ENCODE measurements at regions not wholly inside any gene's neighbourhood (a gene's known extent, or its start where the extent isn't known, plus 50 kb on each side); places are given as distances from the start of the nearest gene placed in this dataset.
"Not testable (repeated sequence)": the region's sequence is repeated elsewhere in the genome, so short reads cannot be mapped to it uniquely, and the experiment has no call there.

DNA sequence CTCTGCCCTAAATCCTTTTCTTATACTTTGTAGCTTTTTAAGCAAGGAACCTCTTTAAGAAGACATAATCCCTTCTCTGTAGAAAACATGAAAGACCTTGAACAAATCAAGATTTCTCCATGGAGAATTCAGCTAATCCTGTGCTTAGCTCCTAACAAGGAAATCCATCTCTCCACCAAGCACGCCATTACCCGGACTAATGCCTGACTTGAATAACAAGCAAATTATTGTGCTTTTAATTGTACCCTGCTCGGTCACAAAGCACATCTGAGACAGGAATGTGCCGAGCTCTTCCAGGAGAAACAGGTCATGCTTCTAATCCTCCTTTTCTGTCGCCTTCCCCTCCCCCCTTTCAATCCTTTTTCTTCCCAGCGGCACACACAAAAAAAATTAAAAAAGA is 141.3 kb downstream of the PSAT1 start:
- DNase-seq (ENCODE audit: low spot score) = no peak

DNA sequence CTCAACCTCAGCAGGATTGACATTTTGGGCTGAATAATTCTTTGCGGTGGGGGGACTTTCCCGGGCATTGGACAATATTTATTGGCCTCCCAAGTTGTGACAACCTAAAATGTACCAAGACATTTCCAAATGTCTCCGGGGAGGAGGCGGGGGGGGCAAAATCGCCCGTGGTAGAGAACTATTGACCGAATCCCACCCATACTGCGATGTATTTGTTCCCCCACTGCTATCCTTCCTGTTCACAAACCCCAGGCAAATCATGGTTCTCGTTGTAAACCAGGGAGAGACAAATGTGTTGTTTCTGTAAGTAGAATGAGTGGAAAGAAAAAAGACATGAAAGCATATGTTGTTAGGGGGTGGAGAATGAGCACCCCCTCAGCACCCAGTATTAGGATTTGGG is 141.9 kb downstream of the PSAT1 start:
- no peak for DNase-seq (ENCODE audit: low spot score)

DNA sequence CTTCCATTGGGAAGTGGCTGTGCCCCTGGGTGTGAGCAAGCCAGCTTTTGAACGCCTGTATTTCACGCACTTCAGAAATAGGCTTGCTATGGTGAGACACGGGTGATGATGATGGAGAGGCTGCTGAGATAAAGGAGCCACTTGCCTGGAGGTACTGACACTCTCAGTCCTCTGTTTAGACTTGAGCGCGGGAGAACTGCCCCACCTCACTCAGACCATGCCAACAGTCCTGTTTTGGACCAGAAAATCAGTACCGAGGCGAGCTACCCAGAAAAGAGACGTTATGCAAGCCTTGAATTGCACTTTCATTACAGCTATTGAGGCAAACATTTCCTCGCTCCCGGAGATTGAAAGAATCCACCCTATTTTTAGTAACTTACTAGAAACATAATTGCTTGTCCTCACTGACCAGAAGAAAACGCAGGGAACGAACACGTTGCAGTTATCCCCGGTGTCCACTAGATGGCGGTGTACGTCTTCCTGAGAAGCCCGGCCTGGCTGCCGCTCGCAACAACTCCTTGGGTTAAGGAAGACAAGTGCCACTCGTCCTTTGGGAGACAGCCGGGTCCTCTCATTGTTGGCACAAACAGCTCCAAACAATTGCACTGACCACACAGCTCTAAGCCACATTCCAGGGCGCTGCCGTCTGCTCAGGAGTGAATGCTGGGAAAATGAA is 142.4 kb downstream of the PSAT1 start:
- peak; percentile 88 for DNase-seq (ENCODE audit: low spot score)

DNA sequence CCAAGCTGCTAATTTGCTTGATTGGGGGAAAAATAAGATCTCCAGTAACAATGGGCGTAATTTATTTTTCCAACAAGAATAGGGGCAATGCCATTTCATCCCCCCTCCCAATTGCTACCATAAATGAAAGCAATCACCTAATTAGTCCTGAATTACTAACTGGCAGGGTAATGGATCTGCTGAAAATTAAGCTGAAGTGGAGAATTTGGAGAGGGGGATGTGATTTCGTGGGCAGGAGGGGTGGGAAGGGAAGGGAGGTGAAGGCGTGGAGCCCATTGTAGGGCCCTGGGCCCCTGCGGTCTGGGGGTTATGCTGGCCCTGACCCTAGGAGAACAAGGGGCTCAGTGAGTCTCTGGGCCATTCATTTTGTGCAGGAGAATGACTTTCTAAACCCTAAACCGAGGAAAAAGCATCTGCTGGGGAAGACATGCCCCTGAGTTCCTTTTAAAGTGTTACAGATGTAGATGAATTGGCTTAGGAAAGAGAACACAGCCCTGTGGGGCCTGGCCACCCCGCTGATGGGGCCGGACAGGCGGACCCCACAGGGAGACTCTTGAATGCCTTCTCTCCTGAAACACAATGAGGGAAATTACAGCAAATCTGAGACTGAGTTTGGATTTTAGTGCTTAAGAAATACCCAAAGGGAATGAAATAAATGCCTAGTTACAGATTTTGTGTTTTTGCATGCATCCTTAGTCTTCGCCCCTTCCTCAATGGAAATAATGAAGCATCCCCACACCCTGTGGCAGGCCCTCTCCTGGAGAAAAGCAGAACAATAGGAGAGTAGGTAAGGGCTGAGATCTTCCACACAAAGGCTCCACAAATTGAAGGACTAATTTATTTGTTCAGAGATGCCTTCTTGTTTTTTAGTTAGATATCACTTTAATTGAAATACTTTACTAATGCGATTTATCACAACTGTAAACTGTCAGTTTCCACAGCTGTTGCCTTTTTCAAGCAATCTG is 143.2 kb downstream of the PSAT1 start:
- DNase-seq (ENCODE audit: low spot score) = no peak

DNA sequence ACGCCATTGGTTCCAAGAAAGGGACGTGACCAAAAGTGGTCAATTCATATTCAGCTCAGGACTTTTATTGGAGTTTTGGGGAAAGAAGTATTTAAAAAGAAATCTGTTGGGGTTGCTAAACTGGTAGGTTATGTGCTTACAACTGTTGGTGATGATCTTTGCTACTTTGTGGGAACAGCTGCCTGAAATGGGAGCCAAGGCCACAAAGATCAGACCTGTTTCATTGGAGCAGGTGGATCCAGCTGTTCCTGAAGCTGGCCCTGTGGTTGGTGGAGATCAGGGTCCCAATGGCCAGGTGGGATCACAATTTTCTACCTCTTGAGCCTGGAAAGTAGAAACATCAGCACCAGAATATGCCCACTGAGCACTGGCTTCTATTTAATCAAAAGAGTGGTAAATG is 144.5 kb downstream of the PSAT1 start:
- DNase-seq (ENCODE audit: low spot score) = no peak

DNA sequence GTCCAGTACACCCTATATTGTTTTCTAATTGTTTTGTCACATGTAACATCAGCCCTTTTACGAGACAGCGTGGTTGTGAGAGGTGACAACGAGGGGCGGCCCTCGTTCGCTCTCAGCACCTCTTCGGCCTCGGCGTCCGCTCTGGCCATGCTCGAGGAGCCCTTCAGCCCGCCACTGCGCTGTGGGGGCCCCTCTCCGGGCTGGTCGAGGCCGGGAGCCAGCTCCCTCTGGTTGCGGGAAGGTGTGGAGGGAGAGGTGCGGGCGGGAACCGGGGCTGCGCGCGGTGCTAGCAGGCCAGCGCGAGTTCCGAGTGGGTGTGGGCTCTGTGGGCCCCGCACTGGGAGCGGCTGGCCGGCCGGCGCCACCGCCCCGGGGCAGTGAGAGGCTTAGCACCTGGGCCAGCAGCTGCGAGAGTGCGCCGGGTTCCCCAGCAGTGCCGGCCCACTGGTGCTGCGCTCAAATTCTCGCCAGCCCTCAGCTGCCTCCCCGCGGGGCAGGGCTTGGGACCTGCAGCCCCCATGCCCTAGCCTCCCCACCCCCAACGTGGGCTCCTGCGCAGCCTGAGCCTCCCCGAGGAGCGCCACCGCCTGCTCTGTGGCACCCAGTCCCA is 145.0 kb downstream of the PSAT1 start:
- no peak for DNase-seq (ENCODE audit: low spot score)

DNA sequence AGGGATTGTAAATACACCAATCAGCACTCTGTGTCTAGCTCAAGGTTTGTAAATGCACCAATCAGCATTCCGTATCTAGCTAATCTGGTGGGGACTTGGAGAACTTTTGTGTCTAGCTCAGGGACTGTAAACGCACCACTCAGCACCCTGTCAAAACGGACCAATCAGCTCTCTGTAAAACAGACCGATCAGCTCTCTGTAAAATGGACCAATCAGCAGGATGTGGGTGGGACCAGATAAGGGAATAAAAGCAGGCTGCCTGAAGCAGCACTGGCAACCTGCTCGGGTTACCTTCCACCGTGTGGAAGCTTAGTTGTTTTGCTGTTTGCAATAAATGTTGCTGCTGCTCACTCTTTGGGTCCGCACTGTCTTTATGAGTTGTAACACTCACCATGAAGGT is 145.7 kb downstream of the PSAT1 start:
- not testable (repeated sequence) for DNase-seq (ENCODE audit: low spot score)

DNA sequence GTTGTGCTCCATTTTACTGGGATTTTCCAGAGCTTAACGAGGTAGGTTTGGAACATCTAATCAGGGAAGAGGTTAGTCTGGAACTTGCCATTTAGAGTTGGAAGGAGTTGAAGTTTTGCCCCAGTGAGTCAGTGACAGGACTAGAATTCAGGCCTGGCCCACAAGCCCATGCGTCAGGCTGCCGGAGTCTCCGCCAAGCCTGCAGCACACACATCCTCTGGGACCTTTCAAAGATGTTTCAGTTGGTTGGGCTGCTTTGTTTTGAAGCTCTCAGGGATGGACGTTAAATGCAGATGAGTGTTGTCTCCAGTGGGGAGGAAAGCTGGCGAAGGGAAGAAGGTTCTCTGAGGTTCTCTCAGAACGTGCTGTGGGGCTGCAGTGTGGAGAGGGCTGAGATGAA is 147.0 kb downstream of the PSAT1 start:
- no peak for DNase-seq (ENCODE audit: low spot score)

DNA sequence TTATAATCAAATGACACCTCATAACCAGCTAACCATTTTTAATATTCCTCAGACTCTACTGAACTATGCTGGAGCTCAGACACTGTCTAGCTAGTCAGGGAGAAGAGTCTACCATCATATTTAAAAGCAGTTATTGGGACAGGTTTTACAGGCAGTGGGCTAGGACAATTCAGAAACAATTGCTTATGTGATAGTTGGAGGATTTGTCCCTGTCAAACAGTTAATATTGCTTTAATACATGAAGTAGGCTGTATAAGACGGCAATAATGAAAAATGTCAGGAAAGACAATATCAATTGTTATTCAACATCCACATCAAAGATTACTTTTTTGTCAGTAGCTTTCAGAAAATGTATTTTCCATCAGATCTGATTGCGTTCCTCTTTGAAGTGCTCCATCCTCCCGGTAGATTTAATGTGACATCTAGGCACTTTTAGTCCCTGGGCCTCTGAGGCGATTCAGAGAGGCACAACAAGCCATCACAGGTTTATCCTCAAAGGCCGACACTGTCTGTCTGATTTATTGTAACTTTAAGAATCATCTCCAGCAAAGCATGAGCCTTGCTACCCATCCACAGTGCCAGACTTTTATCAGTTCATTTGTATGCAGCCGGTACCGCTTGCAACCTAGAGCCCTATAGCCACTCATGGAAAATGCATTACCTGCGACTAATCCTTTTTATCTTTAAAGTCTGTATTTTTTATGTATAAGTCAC is 152.2 kb downstream of the PSAT1 start:
- no peak for DNase-seq (ENCODE audit: low spot score)

DNA sequence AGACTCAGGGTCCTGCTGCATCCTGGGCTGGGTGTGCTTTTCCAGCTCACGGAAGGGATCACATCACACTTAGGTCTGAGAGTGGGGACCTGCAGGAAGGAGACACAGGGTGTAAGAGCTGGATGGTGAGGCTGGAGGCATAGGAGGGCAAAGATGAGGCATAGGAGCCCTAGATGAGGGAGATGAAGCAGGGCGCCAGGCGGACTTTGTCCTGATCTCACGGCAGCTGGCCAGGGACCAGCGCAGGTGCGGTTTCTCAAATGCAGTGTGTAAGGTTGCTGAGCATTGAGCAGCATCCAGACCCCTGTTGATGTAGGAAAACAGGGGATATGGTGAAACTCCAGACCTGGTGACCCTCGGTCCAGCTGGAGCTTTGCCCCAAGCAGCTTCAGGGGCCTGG is 156.5 kb downstream of the PSAT1 start:
- no peak for DNase-seq (ENCODE audit: low spot score)

DNA sequence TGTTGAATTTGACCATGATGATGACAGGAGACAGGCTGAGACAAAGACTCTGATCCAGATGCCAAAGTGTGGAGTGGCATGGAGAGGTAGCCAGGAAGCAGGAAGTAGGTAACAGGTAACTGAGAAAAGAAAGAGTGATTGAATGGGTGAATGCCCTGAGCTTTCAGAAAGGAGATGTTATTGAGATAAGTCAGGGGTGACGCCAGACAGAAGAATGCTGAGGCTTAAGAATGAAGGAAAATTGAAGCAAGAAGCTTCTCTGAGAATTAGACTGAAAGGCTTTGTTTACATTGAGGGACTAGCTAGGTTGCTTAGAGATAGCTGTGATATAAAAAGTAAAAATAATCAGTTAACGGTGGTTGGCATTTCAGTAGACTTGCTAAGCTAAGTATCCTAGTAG is 165.7 kb downstream of the PSAT1 start:
- DNase-seq (ENCODE audit: low spot score) = no peak

DNA sequence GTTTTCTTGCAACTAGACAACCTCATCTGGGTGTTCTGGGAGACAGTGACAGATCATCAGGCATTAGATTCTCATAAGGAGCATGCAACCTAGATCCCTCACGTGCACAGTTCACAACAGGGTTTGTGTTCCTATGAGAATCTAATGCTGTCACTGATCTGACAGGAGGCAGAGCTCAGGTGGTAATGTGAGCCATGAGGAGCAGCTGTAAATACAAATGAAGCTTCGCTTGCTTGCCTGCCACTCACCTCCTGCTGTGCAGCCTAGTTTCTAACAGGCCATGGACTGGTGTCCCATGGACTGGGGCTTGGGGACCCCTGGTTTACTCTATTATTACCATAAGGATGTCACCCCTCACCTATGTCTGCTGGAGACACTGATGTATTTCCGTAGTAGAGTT is 166.8 kb downstream of the PSAT1 start:
- no peak for DNase-seq (ENCODE audit: low spot score)

DNA sequence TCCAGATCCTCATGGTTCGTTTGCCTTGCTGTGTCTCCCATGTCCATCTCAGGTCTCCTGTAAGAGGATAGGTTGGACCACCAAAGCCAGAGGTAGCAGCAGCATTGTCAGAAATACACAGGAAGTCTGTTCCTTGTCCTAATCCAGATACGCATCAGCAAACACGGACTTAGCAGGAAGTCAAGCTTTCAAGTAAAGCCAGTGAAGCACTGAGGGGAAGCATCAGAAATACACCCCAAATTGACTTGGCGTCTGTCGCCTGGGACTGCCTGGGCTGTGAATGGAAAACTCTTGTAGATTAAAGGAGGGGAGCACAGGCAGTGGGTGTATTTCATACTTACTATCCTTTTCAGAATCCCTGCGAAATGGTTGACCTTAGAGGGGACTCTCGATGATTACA is 171.3 kb downstream of the PSAT1 start:
- DNase-seq (ENCODE audit: low spot score) = no peak

DNA sequence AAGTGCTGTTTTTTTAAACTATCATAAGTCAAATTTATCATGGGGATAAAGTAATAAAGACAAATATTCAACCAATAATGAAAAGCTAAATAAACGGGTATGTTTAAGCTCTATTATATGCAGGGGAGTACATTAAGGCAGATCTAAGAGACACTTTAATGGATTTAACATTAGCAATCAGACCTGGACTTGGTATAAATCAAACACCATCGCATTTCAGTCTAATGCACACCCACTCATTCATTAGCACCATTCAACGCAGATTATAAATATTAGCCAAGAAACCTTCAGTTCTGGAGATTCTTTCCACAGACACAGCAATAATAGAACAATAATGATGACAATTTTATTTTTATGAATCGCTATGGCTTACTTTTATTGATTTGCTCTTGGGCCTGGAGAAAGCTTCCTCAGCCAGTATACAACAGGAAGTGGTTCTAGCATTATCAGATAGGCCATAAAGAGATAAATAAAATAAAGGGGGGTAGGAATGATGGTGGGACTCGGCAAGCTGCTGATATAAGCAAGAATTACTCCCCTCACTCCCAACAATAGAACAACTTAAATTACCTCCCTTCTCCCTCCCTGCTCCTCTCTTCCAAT is 172.2 kb downstream of the PSAT1 start:
- no peak for DNase-seq (ENCODE audit: low spot score)

DNA sequence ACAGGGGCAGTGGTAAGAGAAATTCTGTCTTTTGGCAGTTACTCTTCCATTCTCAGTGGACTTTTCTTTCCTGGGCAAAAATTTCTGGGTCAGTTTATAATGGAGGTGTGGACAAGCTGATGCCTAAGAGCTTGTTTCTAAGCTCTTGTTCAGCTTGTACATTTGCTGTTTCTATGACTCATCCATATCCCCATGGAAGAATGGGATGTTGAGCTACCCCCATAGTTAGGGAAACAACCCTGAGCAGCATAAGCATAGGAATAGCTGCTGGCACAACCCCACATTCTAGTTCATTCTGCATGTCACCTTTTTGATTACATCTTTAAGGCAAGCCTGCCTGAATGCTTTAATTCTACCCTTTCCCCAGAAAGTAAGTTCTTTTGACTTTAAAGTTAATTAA is 173.3 kb downstream of the PSAT1 start:
- DNase-seq (ENCODE audit: low spot score) = no peak

DNA sequence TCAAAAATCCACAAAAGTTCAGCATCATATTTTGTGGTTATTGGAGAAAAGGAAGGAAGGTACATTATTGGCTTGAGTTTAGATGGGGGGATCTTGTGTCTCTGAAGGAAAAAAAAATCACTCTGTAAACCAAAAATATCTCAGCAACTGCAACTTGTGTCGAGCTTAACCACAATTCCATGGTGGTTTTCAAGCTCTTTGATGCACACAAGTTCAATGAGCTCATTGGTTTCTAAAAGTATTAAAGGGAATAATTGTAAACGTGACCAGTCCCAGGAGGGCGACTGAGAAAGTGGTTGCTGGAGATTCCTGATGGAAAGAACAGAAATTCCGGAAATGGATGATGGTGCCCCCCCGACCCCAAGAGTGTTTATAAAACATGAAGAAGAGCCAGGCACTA is 173.8 kb downstream of the PSAT1 start:
- DNase-seq (ENCODE audit: low spot score) = no peak

DNA sequence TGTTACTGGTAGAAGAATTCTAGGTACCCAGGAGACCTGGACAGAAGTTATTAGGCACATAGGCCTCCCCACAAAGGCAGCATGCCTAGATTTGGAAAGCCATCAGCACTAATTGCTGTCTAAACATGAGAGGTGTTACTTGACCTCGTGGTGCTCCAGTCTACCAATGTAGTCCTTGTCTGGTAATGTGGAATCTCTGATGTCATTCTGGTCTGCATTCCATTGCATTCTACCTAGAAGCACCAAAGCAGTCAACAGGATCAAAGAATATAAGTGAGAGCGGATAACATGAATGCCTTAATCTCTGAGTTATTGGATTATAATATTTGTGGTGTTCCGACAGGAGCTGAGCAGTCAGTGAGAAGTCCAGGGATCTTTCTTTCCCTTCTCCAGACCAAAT is 175.2 kb downstream of the PSAT1 start:
- DNase-seq (ENCODE audit: low spot score) = no peak

DNA sequence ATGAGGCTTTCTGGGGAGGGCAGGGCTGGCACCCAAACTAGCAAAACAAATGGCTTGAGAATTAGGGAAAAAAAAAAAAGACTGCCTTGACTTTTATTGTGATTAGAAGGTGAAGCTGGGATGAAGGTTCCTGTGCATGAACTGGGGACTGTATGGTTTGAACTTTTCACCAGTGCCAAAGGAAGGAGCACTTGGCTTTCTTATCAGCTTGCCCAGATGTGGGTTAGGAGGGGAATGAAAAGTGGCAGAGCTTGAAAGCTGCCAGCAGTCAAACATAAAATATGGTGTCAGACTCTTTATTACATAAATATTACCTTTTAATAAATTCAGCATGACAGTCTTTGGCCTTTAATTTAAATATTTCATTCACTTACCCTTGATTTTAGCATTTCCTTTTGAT is 182.5 kb downstream of the PSAT1 start:
- no peak for DNase-seq (ENCODE audit: low spot score)

DNA sequence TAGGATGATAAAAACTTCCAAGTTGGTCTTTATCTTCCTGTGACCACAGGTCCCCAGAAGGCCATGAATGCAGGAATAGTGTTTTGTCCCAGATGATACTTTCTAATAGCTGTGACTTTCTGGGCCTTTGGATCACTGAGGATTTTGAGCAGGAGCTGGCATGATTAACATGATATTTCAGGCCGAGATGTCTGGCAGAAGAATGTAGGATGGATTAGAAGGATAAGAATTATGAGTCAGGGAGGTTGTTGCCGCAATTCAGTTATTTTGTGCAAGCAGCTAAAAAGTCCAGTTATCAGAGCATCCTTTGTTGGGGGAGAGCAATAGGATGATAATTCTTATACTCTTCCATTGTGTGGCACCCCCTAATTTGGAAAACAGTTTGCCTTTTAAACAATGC is 189.7 kb downstream of the PSAT1 start:
- no peak for DNase-seq (ENCODE audit: low spot score)

DNA sequence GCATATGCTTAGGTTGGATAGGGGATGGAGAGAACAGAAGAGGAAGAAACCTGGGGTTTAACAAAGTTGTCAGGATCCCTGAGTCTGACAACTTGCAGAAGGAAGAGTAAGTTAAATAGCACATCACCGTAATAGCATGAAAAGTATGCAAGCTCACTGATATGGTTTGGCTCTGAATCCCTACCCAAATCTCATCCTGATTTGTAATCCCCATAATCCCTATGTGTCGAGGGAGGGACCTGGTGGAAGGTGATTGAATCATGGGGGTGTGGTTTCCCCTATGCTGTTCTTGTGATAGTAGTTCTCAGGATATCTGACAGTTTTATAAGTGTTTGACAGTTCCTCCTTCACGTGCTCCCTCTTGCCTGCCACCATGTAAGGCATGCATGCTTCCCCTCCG is 193.3 kb downstream of the PSAT1 start:
- DNase-seq (ENCODE audit: low spot score) = no peak

DNA sequence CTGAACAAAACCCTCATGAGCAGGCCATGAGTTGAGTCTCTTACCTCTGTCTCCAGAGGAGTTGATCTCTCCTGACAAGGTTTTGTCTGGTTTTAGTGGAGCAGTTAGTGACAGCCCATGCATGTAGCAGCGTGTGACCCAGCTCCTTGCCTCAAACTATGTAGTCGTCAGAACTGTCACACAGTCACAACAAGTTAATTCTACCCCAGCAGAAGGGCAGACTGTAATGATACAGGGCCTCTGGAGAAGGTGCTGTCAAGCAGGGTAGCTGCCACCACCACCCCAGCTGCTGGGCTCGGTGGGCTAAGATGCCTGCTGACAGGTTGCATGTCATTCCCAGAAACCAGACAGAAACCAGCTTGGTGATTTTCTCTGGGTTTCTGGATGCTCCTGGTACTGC is 194.5 kb downstream of the PSAT1 start:
- no peak for DNase-seq (ENCODE audit: low spot score)

Data from A172 (cell line).